Activated T-cell treated with anti-CD3 and anti-CD28 coated beads, Interleukin-2, amount 50 U/mL, for 72 hours (primary cell): ENCODE measurements at regions not wholly inside any gene's neighbourhood (a gene's known extent, or its start where the extent isn't known, plus 50 kb on each side); places are given as distances from the start of the nearest gene placed in this dataset.
"Not testable (repeated sequence)": the region's sequence is repeated elsewhere in the genome, so short reads cannot be mapped to it uniquely, and the experiment has no call there.

ENCODE experiments used
- ATAC-seq, 2 donors: fragments of 150-1000 bp; cut with Tn5 transposase; replicated peaks in 1 of 2; 2 replicates each; pipeline ENCODE4 v1.10.0; 2021; ENCODE audit warnings: moderate library complexity in 2 of 2, mild to moderate bottlenecking in 1 of 2
- DNase-seq, 2 donors: peaks; one replicate each; pipeline ENCODE4 v3.0.0; 2021 to 2022; ENCODE audit warnings: mixed read lengths in 1 of 2
- H3K27ac Mint-ChIP-seq: one replicate; pipeline ENCODE4 v1.8.0; 2022; ENCODE audit warnings: mild to moderate bottlenecking, moderate library complexity, mixed read lengths
- H3K27me3 Mint-ChIP-seq: one replicate; pipeline ENCODE4 v1.8.0; 2022; ENCODE audit warnings: low read depth, mixed read lengths
- H3K36me3 Mint-ChIP-seq, 2 donors: one replicate each; pipeline ENCODE4 v1.8.0; 2022; ENCODE audit warnings: mixed read lengths in 2 of 2, mild to moderate bottlenecking in 1 of 2; ENCODE audit not compliant: insufficient read depth in 2 of 2
- H3K4me1 Mint-ChIP-seq: one replicate; pipeline ENCODE4 v1.8.0; 2022; ENCODE audit warnings: low read depth, mixed read lengths
- H3K4me3 Mint-ChIP-seq, 2 donors: one replicate each; pipeline ENCODE4 v1.8.0; 2022; ENCODE audit warnings: mild to moderate bottlenecking in 2 of 2, mixed read lengths in 2 of 2, moderate library complexity in 2 of 2
- H3K9me3 Mint-ChIP-seq, 2 donors: one replicate each; pipeline ENCODE4 v1.8.0; 2022; ENCODE audit warnings: mixed read lengths in 2 of 2

DNA sequence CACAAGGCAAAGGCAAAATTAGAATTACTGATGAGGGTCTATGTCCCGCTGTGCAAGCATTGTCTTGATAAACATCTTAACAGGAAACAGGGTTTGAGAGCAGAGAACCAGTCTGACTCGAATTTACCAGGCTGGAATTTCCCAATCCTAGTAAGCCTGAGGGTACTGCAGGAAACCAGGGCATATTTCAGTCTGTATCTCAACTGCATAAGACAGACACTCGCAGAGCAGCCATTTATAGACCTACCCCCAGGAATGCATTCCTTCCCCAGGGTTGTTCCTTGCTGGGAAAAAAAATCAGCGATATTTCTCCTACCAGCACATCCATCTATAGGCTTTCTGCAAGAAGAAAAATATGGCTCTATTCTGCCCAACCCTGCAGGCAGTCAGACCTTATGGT lies 283.8 kb upstream of the ATXN7L3B start:
- H3K36me3 Mint-ChIP-seq, ATAC-seq, H3K9me3 Mint-ChIP-seq, DNase-seq, H3K27ac Mint-ChIP-seq, H3K27me3 Mint-ChIP-seq, H3K4me1 Mint-ChIP-seq, H3K4me3 Mint-ChIP-seq: not testable (repeated sequence)

DNA sequence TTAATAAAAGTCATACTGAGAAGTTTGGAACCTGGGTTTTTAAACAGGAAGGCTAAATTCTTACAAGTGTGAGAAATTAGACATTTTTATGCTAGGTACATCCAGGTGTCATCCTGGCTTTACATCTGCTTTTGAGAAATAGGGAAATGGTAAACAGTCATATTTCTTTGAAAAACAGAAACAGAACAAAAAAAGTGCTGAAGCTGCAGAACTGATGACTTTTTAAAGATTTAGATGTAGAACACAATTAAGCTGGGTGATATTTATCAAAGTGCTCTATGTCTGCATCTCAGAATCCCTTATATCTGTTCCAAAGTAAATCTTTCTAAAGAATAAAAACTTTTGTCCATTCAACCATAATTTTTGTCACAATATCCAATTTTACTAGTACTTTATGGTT lies 282.9 kb upstream of the ATXN7L3B start:
- H3K27me3 Mint-ChIP-seq: no peaks in the 10 kb centered on the region
- DNase-seq (no peak), ATAC-seq (no peak)
- H3K36me3 Mint-ChIP-seq: no peaks in the 10 kb centered on the region
- H3K4me3 Mint-ChIP-seq: no peak overlapping the region
- no peak overlapping the region for H3K27ac Mint-ChIP-seq
- no peaks in the 10 kb centered on the region for H3K4me1 Mint-ChIP-seq
- H3K9me3 Mint-ChIP-seq: no peaks in the 10 kb centered on the region

DNA sequence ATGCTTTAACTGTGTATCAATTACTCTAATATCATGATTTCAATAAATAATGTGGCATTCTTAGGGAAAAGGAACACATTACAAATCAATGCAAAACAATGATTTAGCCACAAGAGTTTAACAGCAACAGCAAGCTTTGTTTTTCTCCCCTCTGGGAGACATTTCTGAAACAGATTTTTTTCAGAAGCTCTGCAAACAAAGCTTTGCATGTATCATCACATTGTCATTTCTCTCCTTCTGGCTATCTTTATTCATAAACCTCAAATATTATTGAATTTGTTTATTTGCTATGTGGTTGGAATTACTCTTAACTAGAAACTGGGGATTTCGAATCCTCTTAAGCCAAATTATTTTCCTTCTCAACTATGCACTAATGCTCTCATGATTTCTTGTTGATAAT lies 278.4 kb upstream of the ATXN7L3B start:
- H3K27me3 Mint-ChIP-seq: no peaks in the 10 kb centered on the region
- H3K4me1 Mint-ChIP-seq: no peaks in the 10 kb centered on the region
- H3K36me3 Mint-ChIP-seq: no peaks in the 10 kb centered on the region

DNA sequence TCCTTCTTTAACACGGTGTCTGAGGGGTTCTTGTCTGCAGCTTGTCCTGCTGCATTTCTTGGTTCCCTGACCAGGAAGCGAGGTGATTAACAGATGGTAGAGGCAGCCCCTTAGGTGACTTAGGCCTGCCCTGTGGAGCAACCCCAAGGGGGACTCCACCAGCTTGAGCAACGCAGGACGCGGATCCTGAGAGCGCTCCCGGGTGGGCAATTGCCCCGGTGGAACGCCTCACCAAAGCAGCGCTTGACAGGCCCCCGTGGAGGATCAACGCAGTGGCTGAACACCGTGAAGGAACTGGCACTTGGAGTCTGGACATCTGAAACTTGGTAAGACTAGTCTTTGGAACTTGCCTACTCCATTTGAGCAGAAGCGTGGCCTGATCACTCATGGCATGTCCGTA lies 272.9 kb upstream of the ATXN7L3B start:
- no peak overlapping the region for H3K4me3 Mint-ChIP-seq
- H3K36me3 Mint-ChIP-seq: no peaks in the 10 kb centered on the region
- ATAC-seq: no peak
- H3K27ac Mint-ChIP-seq: no peak overlapping the region
- no peaks in the 10 kb centered on the region for H3K27me3 Mint-ChIP-seq
- DNase-seq: no peak
- no peaks in the 10 kb centered on the region for H3K4me1 Mint-ChIP-seq
- H3K9me3 Mint-ChIP-seq: no peaks in the 10 kb centered on the region

More for the DNA sequence above, 278.4 kb upstream of the ATXN7L3B start:
- ATAC-seq (no peak), DNase-seq (no peak)
- Mint-ChIP-seq H3K9me3 (no peaks in the 10 kb centered on the region), H3K27ac (no peak overlapping the region), H3K4me3 (no peak overlapping the region)

DNA sequence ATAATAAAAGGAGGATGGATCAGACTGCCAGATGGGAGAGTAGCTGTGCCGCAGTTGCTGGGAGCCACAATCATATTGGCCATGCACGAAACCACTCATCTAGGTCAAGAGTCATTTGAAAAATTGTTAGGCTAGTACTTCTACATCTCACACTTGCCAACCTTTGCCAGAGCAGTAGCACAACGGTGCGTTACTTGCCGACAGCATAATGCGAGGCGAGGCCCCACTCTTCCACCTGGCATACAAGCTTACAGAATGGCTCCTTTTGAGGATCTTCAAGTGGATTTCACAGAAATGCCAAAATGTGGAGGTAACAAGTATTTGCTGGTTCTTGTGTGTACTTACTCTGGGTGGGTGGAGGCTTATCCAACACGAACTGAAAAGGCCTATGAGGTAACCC lies 268.3 kb upstream of the ATXN7L3B start:
- not testable (repeated sequence) for H3K4me1 Mint-ChIP-seq, ATAC-seq

DNA sequence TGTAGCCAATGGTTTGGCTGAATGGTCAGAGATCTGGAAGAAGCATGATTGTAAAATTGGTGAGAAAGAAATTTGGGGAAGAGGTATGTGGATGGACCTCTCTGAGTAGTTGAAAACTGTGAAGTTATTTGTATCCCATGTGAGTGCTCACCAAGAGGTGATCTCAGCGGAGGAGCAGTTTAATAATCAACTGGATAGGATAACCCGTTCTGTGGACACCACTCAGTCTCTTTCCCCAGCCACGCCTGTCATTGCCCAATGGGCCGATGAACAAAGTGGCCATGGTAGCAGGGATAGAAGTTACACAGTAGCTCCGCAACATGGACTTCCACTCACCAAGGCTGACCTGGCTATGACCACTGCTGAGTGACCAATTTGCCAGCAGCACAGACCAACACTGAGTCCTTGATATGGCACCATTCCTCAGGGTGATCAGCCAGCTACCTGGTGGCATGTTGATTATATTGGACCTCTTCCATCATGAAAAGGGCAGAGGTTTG lies 257.4 kb upstream of the ATXN7L3B start:
- Mint-ChIP-seq H3K27me3 (no peaks in the 10 kb centered on the region), H3K4me3 (no peak overlapping the region), H3K36me3 (no peaks in the 10 kb centered on the region), H3K4me1 (no peaks in the 10 kb centered on the region), H3K9me3 (peaks cover 6 to 7% of the 10 kb centered on the region in 2 donors), H3K27ac (no peak overlapping the region)
- DNase-seq (no peak), ATAC-seq (no peak)

More for the DNA sequence above, 268.3 kb upstream of the ATXN7L3B start:
- DNase-seq, H3K4me3 Mint-ChIP-seq, H3K36me3 Mint-ChIP-seq, H3K9me3 Mint-ChIP-seq, H3K27me3 Mint-ChIP-seq, H3K27ac Mint-ChIP-seq: not testable (repeated sequence)

DNA sequence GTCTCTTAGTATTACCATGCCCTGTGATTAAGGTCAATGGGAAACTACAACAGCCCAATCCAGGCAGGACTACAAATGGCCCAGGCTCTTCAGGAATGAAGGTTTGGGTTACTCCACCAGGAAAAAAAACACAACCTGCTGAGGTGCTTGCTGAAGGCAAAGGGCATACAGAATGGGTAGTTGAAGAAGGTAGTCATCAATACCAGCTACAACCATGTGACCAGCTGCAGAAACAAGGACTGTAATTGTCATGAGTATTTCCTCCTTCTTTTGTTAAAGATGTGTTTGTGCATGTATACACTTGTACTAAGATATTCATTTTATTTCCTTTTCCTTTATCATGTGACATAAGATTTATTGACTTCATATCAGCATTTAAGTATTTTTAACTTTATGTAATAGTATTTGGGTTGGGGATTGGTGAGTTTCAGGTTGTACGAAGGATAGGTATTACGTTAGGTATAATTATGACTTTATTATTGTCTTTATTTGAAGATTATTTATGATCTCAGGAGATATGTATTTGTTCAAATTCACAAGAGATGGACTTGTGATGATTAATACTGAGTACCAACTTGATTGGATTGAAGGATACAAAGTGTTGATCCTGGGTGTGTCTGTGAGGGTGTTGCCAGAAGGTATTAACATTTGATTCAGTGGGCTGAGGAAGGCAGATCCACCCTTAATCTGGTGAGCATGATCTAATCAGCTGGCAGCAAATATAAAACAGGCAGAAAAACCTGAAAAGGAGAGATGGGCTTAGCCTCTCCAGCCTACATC lies 256.0 kb upstream of the ATXN7L3B start:
- ATAC-seq, DNase-seq, H3K4me3 Mint-ChIP-seq, H3K36me3 Mint-ChIP-seq, H3K27me3 Mint-ChIP-seq, H3K27ac Mint-ChIP-seq, H3K9me3 Mint-ChIP-seq, H3K4me1 Mint-ChIP-seq: not testable (repeated sequence)

DNA sequence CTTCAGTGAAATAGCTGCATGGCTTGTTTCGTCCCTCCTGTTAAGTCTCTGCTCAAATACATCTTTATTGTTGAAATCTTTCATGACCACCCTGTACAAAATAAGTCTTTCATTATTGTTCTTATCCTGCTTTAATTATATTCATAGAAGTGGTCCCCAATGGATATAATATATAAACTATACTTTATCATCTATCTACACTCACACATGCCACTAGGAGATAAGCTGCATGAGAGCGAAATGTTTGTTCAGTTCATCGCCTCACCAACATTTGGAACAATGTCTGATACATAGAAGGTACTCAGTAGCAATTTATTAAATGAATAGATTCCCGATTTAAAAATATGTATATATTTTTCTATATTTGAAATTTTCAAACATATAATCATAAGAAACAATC lies 254.0 kb upstream of the ATXN7L3B start:
- Mint-ChIP-seq H3K4me1 (no peaks in the 10 kb centered on the region), H3K36me3 (no peaks in the 10 kb centered on the region), H3K4me3 (no peak overlapping the region), H3K9me3 (peaks cover 0 to 2% of the 10 kb centered on the region in 2 donors), H3K27me3 (no peaks in the 10 kb centered on the region), H3K27ac (no peak overlapping the region)
- DNase-seq (no peak), ATAC-seq (no peak)

DNA sequence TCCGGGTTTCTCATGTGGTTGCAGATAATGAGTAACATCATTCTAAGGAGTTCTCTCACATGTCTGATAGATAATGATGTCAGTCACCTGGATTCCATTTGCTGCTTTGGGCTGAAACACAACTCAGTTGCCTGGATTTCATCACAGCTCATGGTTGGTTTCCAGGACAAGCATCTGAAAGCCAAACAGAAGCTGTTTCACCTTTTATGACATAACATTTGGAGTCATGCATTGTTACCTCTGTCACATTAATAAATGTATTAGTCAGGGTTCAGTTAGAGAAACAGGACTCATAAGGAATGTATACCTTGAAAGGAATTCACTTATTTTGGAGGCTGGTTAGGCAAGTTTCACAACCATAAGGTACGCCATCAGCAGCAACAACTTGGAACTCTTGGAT lies 251.9 kb upstream of the ATXN7L3B start:
- Mint-ChIP-seq H3K4me1 (no peaks in the 10 kb centered on the region), H3K36me3 (no peaks in the 10 kb centered on the region), H3K9me3 (peaks cover 0 to 2% of the 10 kb centered on the region in 2 donors)

DNA sequence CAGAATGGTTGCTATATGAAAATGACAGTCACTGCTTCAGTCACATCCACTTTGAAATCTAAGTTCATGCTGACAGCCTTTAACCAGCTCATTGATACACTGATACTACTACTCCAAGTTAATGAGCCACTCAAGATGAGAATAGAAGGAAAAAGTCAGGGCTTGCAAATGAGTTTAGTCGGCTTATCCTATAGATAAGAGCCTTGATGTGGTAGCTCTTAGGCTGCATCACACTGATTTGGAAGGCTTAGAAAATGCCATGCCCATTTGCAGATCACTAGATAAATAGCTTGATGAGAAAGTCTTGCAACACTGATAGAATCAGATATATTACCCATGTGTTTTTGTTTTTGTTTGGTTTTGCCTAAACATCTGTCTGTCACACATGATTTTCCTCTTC lies 251.4 kb upstream of the ATXN7L3B start:
- ATAC-seq (no peak), DNase-seq (no peak)
- no peaks in the 10 kb centered on the region for H3K36me3 Mint-ChIP-seq

More for the DNA sequence above, 251.9 kb upstream of the ATXN7L3B start:
- no peak overlapping the region for H3K4me3 Mint-ChIP-seq
- no peaks in the 10 kb centered on the region for H3K27me3 Mint-ChIP-seq
- H3K27ac Mint-ChIP-seq: no peak overlapping the region
- ATAC-seq: no peak
- DNase-seq: no peak

DNA sequence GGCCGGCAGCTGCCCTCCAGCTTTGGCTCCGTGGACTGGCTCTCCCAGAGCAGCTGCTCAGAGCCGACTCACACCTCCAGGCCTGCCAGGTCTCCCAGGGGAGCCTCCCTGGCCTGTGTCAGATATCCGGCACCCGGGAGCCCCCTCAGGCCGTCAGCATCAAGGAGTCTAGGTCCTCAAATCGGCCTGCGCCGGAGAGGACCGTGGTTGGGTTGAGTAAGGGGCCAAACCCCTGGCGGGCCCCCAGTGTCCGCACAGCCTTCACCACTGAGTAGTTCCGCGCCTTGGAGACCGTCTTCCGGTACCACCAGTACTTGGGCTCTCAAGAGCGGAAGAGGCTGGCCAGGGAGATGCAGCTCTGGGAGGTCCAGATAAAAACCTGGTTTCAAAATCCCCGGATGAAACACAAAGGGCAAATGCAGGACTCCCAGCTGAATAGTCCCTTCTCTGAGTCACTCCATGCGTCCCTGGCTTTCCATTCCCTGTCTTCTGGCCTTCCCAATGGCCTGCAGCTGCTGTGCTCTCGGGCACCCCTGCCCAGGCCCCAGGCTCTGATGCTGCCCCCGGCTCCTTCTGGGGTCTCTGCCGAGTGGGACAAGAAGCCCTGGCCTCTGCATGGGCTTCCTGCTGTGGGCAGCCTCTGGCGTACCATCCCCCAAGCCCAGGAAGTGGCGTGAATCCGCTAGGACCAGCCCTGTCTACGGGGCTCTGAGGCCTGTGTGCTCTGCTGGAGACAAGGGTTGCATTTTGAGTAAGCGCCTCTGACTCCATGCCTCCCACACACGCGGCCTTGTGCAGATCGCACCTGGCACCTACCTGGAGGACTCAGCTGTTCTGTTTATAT lies 245.1 kb upstream of the ATXN7L3B start:
- Mint-ChIP-seq H3K27ac (no peak overlapping the region), H3K9me3 (peaks cover 0 to 2% of the 10 kb centered on the region in 2 donors), H3K36me3 (no peaks in the 10 kb centered on the region), H3K27me3 (no peaks in the 10 kb centered on the region), H3K4me3 (no peak overlapping the region), H3K4me1 (no peaks in the 10 kb centered on the region)
- ATAC-seq (no peak), DNase-seq (no peak)

More for the DNA sequence above, 251.4 kb upstream of the ATXN7L3B start:
- H3K27me3 Mint-ChIP-seq: no peaks in the 10 kb centered on the region
- H3K27ac Mint-ChIP-seq: no peak overlapping the region
- H3K9me3 Mint-ChIP-seq: peaks cover 0 to 2% of the 10 kb centered on the region in 2 donors
- no peak overlapping the region for H3K4me3 Mint-ChIP-seq
- H3K4me1 Mint-ChIP-seq: no peaks in the 10 kb centered on the region

DNA sequence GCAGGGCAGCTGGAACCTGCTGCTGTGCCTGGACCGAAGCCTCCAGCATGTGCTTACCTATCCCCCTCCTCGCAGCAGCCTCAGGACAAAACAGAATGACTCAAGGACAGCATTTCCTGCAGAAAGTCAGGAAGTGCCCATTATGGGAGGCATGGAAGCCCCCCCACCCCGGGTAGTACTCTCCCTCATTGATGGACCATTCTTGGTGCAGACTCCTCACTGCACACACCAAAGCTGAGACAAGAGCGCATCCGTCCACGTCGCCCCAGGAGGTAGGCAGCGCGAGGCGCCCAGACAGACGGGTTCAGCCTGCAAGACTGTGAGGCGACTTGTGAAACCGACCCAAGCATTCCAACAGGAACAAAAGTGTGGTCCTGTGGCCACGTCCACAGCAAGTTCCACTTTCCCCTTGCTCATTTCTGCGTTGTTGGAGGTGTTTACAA lies 243.9 kb upstream of the ATXN7L3B start:
- no peaks in the 10 kb centered on the region for H3K4me1 Mint-ChIP-seq
- no peak overlapping the region for H3K4me3 Mint-ChIP-seq

DNA sequence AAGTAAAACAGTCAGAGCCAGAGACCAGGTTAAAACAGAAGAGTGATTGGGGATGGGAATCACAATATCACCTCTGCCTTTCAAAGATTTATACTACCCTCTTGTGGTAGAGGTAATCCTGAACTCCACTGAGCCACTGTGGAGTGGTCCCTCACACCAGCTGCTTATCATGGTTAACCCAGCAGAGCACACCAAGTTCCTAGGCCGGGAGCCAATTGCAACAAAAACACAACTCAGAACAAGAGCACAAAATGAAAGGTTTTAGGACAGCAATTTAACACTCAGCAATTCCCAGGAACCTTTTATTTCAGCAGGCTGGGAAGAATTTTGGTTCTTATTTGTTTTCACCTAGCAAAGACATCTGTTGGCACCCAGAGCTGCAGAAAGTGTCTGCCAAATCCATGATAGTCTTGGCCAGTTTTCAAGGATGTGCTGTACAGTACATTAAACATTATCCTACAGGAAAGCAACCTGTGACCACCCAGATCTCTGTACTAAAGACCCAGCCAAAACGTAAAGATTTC lies 220.5 kb upstream of the ATXN7L3B start:
- Mint-ChIP-seq H3K9me3 (peaks cover 0 to 2% of the 10 kb centered on the region in 2 donors), H3K4me3 (no peak overlapping the region), H3K4me1 (no peaks in the 10 kb centered on the region), H3K27ac (no peak overlapping the region), H3K27me3 (no peaks in the 10 kb centered on the region), H3K36me3 (no peaks in the 10 kb centered on the region)
- DNase-seq (no peak), ATAC-seq (no peak)

More for the DNA sequence above, 243.9 kb upstream of the ATXN7L3B start:
- Mint-ChIP-seq H3K27me3 (no peaks in the 10 kb centered on the region), H3K36me3 (no peaks in the 10 kb centered on the region), H3K9me3 (peaks cover 0 to 2% of the 10 kb centered on the region in 2 donors), H3K27ac (no peak overlapping the region)
- no peak for DNase-seq
- ATAC-seq: no peak
